Suprapubic skin (tissue), 3 donors: ENCODE measurements at regions not wholly inside any gene's neighbourhood (a gene's known extent, or its start where the extent isn't known, plus 50 kb on each side); places are given as distances from the start of the nearest gene placed in this dataset.

Source experiments
- POLR2A ChIP-seq, 2 donors: fragments of 450-650 bp; IDR thresholded peaks; one replicate each; pipeline ENCODE4 v1.6.1; 2017; ENCODE audit warnings: antibody characterized with exemption in 2 of 2, mild to moderate bottlenecking in 2 of 2, moderate library complexity in 2 of 2
- TF ChIP-seq, protein P1 (sequence below), 2 donors: fragments of 200-600 bp in 1 of 2; fragments of 450-650 bp in 1 of 2; sonication (generic) in 1 of 2; IDR thresholded peaks; one replicate each; pipeline ENCODE4 v1.5.1; 2016 to 2019; ENCODE audit warnings: antibody characterized with exemption in 2 of 2, mild to moderate bottlenecking in 1 of 2, moderate library complexity in 1 of 2

GRCh38 chr3:159069866-159070425, 268.1 kb downstream of the MFSD1 start:
- TF ChIP-seq, protein P1, sequence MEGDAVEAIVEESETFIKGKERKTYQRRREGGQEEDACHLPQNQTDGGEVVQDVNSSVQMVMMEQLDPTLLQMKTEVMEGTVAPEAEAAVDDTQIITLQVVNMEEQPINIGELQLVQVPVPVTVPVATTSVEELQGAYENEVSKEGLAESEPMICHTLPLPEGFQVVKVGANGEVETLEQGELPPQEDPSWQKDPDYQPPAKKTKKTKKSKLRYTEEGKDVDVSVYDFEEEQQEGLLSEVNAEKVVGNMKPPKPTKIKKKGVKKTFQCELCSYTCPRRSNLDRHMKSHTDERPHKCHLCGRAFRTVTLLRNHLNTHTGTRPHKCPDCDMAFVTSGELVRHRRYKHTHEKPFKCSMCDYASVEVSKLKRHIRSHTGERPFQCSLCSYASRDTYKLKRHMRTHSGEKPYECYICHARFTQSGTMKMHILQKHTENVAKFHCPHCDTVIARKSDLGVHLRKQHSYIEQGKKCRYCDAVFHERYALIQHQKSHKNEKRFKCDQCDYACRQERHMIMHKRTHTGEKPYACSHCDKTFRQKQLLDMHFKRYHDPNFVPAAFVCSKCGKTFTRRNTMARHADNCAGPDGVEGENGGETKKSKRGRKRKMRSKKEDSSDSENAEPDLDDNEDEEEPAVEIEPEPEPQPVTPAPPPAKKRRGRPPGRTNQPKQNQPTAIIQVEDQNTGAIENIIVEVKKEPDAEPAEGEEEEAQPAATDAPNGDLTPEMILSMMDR (IDR thresholded peaks at IDR 0.05) = no peak
- no peak for TF ChIP-seq POLR2A (IDR thresholded peaks at IDR 0.05)
